AG04450 (cell line): ENCODE measurements at regions not wholly inside any gene's neighbourhood (a gene's known extent, or its start where the extent isn't known, plus 50 kb on each side); places are given as distances from the start of the nearest gene placed in this dataset.

Source experiments
- CTCF ChIA-PET: fragments of 300-600, 350-600 bp; formaldehyde crosslinking; extraction: SDS; loops from one replicate; lab custom pipeline; 2022; ENCODE audit warnings: antibody characterized with exemption, inconsistent platforms; lab: Charles Lee
- POLR2A ChIA-PET: fragments of 350-600 bp; formaldehyde crosslinking; extraction: SDS; loops from one replicate; lab custom pipeline; 2021; ENCODE audit warnings: antibody characterized with exemption, inconsistent platforms; lab: Yijun Ruan, JAX
- DNase-seq: peaks from one replicate; pipeline ENCODE4 v3.0.0-alpha.2; 2011; ENCODE audit warnings: low read depth, low spot score
- H3K27ac ChIP-seq: one replicate; pipeline ENCODE4 v1.5.1; 2012; ENCODE audit warnings: low read depth, low read length, control low read depth
- H3K27me3 ChIP-seq: one replicate; pipeline ENCODE4 v1.6.0; 2012; ENCODE audit warnings: low read length; ENCODE audit not compliant: control insufficient read depth, insufficient read depth
- H3K4me3 ChIP-seq: 2 replicates; pipeline ENCODE4 v1.5.1; 2011; ENCODE audit warnings: mild to moderate bottlenecking, low read depth, low read length, control low read depth
- H3K9me3 ChIP-seq: 2 replicates; pipeline ENCODE4 v1.5.1; 2012; ENCODE audit warnings: low read length; ENCODE audit not compliant: control insufficient read depth, insufficient read depth
- TF ChIP-seq, protein P1 (sequence below): IDR thresholded peaks from 2 replicates; pipeline ENCODE4 v1.5.1; 2011; ENCODE audit warnings: low read depth, low read length, control low read depth, inconsistent platforms

DNA sequence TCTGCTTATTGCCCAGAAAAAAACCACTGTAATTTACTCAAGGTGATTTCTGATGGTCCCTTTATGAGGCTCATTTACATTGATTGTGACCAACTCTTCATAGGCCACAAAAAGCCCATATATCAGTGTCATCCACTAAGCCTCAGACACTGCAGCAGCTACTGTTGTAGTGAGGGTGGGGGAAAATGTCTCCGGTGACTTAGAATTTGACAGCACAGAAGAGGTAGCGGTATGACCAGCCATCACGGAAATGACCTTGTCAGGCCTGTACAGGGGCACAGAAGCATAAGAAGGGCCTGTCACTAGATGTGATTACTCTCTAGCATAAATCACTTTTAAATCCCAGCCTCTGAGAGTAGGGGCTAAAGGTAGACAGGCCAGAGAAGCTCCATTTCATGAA is 190.3 kb downstream of the PAX3 start:
- Histone ChIP-seq H3K27me3 (no peaks in the 10 kb centered on the region), H3K9me3 (no peaks in the 10 kb centered on the region), H3K27ac (no peak overlapping the region), H3K4me3 (no peak overlapping the region)
- TF ChIP-seq, protein P1, sequence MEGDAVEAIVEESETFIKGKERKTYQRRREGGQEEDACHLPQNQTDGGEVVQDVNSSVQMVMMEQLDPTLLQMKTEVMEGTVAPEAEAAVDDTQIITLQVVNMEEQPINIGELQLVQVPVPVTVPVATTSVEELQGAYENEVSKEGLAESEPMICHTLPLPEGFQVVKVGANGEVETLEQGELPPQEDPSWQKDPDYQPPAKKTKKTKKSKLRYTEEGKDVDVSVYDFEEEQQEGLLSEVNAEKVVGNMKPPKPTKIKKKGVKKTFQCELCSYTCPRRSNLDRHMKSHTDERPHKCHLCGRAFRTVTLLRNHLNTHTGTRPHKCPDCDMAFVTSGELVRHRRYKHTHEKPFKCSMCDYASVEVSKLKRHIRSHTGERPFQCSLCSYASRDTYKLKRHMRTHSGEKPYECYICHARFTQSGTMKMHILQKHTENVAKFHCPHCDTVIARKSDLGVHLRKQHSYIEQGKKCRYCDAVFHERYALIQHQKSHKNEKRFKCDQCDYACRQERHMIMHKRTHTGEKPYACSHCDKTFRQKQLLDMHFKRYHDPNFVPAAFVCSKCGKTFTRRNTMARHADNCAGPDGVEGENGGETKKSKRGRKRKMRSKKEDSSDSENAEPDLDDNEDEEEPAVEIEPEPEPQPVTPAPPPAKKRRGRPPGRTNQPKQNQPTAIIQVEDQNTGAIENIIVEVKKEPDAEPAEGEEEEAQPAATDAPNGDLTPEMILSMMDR: no peak
- CTCF ChIA-PET: interaction anchor here (0.5 kb wide), 1 partner anchor 24 kb away, joined by 7 read pairs; no protein-coding TSS in a partner anchor
- DNase-seq: no peak
- POLR2A ChIA-PET: no interaction called here

- Histone ChIP-seq H3K9me3 (no peaks in the 10 kb centered on the region), H3K4me3 (no peak overlapping the region), H3K27ac (no peak overlapping the region), H3K27me3 (no peaks in the 10 kb centered on the region)
- ChIA-PET CTCF (no interaction called here), POLR2A (no interaction called here)
- TF ChIP-seq, protein P1: no peak
- no peak for DNase-seq
These were observed 193.8 kb downstream of the PAX3 start for GRCh38 chr2:222105046-222105445.

DNA sequence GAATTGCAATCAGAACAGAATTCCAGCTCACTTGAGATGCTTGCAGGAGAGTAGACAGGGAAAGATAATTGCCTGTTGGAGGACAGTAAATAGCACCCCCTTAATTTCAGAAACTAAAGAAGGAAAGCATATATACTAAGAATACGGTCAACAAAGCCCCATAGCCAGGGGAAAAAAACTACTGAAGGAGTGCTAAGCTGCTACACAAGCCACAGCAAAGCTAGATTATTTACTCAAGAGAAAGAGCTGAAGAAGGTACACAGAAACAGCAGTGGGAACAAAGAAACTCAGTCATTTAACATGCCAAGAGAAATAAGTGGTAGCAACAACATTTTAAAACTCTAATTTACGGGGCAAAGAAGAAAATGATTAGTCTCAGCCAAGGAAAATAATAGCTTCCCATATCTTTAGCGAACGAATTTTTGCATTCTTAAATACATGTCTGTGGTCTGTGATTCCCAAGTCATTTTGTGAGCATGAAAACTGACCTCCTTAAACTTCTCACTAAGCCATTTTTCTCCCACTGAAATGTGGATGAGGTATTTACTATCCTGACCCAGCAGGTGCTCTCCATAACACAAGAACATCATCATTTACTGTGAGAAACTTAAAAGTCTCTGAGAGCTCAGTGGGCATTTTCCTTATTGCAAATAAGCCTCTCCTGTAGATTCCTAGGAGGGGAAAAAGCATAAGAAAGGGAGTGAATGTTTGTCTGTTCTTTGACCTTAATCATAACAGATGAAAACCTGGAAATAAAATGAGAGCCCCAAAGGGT is 196.0 kb downstream of the PAX3 start:
- no peak overlapping the region for H3K4me3 ChIP-seq
- H3K27me3 ChIP-seq: no peaks in the 10 kb centered on the region
- no peak for DNase-seq
- ChIA-PET CTCF (interaction anchor here (0.7 to 1.2 kb wide), 2 partner anchors 14 to 78 kb away, joined by 4 read pairs; no protein-coding TSS in a partner anchor), POLR2A (no interaction called here)
- TF ChIP-seq, protein P1: no peak
- no peaks in the 10 kb centered on the region for H3K9me3 ChIP-seq
- no peak overlapping the region for H3K27ac ChIP-seq

DNA sequence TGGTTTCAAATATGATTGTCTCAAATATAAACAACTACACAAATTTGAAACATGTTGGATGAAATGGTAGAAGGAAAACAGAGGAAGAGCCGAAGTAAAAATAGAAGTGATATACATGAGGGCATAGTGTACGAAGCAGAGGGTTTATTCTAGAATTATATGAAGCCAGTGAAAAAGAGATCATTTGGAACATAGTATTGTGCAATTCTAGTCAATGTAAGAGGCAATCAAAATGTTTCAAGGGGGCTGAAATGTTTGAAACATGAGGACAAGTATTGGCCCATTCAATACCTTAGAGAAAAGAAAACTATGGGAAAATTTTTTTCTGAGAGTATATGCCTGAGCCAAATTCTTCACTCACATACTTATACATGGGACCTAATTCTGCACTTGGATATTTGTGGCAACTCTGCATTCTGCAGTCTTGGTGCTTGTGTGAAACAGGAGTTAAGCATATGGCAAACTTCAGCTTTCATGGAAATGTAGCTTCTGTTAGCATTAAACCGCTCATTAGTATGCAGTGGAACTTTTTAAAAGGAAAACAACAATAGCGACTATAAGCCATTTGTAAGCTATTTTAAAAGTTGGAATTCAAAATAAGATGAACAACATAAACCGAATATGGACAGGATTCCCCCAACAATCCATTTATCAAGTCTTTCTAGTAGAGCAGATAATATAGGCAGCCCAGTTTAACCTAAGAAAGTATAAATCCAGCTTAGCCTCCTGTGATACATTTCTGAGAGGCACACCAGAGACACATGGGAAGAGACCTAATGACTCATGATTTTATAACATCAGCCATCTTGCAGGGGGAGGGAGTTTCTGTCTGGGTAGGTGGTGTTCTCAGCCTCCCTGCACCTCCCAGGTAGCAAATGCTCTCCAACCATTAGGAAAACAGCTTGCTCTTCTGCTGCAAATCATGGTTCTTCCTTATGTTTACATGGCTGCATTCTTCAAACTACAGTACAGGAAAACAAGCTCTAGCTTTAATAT is 197.8 kb downstream of the PAX3 start:
- no peak for DNase-seq
- H3K4me3 ChIP-seq: no peak overlapping the region
- ChIA-PET CTCF (no interaction called here), POLR2A (no interaction called here)
- H3K9me3 ChIP-seq: no peaks in the 10 kb centered on the region
- no peak overlapping the region for H3K27ac ChIP-seq
- TF ChIP-seq, protein P1: no peak
- H3K27me3 ChIP-seq: no peaks in the 10 kb centered on the region

GRCh38 chr2:222088561-222088960 is 210.2 kb downstream of the PAX3 start:
- H3K9me3 ChIP-seq: no peaks in the 10 kb centered on the region
- CTCF ChIA-PET: interaction anchor here (0.6 kb wide), 1 partner anchor 1281 kb away, joined by 4 read pairs; no protein-coding TSS in a partner anchor
- TF ChIP-seq, protein P1: no peak
- POLR2A ChIA-PET: no interaction called here
- no peak overlapping the region for H3K4me3 ChIP-seq
- no peak for DNase-seq
- H3K27ac ChIP-seq: no peak overlapping the region
- no peaks in the 10 kb centered on the region for H3K27me3 ChIP-seq
